GM18909 (cell line): ENCODE measurements at regions not wholly inside any gene's neighbourhood (a gene's known extent, or its start where the extent isn't known, plus 50 kb on each side); places are given as distances from the start of the nearest gene placed in this dataset.

Experiments
- ATAC-seq: cut with Tn5 transposase; IDR thresholded peaks from one replicate; pipeline ENCODE4 v1.9.1; 2021; ENCODE audit warnings: mild to moderate bottlenecking; ENCODE audit not compliant: unreplicated experiment, poor library complexity

DNA sequence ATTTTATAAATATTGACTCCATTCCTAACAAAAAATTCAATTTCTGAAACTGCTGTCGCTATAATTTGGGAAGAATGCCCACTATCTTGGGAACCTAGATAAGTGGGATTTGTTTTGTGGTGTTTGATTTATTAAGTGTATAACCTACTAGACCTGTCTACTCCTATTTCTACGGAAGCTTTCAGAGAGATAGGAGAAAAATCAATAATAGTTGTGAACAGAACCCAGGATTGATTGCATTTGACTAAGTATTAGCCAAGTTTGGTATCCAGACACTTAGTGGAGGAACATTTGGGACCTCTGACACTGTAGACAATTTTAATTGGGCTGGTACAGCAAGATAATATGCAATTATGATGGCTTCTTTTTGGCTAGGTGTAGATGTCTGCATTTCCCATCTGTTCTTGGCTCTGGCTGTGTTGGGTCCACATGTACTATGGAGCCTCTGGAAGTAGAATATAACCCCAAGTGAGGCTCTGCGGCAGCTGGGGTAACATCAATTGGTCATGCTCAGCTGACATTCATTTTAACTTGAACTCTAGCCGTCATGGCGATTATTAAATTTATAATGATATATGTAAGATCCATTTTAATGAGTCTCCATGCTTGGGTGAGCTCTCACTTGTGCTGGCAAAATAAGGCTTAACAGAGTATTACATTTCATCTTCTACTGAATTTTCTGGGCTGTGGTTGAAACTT is 111.5 kb upstream of the E2F8 start:
- ATAC-seq = no peak

DNA sequence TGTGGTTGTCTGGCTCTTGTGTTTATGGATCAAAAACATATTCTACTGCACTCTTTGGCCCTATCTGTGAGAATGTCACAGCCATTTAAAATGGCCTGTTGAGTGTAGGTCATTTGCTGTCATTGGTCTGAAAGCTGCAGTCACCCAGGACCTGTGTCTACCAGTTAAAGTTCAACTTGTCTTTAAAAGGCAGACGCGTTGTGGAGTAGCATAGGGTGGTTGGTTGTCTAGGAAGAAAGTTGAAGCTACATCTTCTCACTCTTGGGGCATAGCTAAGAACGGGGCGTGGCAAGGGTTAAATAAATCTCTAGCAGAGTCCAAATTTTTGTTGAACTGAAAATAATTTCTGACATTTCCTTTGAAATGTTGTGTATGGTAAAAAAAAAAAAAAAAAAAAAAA is 110.7 kb upstream of the E2F8 start:
- ATAC-seq = no peak

DNA sequence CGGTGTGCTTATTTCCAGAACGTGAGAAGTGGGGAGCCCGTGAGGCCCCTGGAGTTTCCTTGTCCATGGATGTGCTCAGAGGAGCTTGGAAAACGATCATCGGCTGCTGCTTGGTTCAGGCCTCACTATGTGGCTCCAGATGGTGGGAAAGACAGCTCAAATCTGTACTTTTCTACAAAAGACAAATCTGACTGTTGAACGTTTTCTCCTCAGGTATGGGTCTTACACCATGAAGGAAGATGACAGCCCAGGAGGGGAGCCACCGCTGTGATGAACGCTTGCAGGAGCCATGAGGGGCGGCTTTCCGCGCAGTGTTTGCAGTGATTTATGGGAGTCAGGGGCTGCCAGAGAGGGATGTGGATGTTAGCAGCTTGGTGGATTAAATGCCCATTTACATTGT is 109.4 kb upstream of the E2F8 start:
- ATAC-seq = no peak

DNA sequence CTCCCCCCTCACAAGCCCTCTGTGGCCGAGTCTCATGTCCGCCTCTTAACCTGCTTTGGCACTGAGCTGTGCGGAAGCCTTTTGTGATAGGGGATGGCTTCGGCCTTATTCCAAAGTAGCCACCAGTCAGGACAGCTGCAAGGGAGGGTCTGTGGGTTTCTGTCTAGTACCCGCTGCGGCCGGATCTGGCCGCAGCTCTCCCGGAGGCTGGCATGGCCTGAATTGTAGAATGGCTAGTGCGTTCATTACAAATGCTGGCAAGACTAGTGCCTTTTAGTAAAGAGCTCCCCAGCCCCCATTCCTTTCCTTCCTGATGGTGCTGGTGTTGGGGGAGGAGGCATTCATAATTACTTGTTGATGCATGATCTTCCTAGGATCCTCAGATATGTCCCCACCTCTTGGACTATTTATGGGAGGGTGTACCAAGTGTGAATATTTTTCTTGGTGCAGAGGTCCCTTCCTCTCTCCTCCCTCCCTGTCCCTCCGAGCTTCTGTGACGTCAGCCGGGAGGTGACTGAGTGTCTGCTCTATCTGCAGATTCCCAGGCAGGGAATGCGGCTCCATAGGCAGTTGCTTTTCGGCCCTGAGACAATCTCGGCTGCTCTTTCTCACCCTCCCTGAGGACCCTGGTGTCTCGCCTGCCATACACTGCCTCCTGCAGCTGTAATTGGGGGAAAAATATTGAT is 108.7 kb upstream of the E2F8 start:
- no peak for ATAC-seq

DNA sequence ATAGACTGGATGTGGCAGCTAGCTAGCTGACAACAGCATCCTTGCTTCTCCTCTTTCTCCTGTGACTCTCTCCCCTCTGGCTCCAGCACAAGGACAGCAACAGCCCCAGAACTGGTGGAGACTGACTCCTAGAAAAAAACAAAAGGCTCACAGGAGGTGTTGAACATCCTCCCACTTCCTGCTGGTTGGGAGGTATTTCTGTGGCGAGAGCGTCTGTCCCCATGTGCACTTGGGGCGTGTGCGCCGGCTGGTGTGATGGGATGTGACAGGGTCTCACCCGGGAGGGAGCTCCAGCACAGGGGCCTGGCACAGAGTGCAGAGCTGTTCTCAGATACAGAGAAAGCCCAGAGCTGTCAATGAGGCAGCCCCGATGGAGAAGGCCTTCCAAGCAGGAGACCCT is 107.2 kb upstream of the E2F8 start:
- ATAC-seq = no peak

DNA sequence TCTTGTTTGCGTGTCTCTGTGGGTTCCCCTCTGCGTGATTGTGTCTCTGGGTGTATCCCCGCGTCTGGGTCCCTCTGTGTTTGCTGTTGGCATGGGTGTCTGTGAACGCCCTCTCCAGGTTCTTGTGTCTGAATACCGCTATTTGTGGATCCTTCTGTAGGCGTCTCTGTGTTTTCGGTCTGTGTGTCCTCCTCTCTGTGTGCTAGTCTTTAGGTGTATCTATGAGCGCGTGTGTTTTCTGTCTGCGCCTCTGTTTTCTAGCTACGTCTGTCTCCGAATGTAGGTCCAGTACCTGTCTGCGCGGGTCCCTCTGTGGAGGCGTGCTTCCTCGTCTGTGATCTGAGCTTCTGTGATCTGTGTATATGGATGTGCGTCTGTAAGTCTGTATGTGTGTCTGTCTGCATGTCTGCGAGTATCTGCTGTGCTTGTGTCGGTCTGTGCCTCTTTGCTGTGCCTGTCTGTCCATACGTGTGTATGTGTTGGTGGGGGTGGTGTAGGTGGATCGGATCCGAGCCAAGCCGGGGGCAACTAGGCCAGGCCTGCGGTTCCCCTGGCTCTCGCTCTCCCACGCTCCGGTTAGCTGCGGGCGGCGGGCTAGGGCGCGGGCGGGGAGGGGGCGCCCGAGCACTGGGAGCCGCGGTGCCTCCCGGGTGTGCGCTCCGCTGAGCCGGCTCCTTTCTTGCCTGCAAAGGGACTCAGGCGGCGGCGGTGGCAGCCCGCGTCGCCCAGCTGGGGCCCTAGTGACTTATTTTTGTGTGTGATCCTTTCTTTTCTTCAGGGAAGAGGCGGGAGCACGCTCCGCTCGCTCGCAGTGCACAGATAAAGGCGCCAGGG is 105.3 kb upstream of the E2F8 start:
- peak; percentile 38 for ATAC-seq

DNA sequence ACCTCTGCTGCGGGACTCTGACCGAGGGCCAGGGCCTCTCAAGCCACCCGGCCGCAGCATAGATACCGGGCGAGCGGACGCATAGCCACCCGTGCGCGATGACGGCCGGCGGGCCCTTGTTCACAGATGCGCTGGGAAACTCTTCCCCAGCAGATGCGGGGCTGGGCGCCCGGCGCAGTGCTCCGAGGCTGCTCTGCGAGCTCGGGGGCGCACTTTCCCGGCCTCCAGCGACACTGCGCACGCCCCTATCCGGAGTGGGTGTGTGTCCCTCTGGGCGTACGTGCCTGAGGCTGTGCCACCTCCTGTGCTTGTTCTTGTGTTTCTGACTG is 104.7 kb upstream of the E2F8 start:
- ATAC-seq = peak; percentile 34

DNA sequence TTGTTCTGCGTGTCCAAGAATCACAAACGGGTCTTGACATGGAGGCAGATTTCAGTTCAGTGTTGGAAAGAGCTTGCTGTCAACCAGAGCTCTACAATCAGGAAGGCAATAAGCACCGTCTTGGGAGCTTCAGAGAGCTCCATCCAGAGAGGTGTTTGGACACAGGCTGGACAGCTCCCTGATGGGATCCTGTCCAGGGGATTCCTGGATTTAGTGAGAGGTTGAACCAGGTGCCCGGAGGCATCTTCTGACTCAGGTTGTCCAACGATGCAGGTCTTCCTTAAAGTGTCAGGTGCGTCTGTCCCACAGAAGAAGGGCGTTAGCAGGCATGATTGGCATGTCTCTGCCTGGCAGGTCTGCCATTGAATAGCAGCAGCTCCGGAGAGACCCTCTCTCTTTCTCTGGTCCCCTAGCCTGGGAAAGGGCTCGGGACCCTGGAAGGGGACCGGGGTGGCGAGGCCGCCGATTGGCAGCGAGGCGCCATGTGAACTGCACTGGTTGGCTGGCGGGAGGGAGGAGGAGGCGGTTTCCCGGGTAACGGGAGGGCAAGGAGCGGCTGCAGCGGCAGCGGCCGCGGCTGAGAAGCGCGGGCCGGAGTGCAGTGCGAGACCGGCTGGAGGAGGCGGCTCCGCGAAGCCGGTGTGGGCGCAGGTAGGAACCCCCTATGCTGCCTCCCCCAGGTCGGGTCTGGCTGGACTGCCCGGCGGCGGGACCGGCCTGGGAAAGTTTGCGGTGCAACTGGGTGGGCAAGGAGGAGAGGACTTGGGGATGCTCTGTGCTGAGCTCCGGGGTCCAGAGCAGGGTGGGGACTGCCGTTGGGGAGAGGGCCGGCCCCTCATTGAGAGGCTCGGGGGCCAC is 104.1 kb upstream of the E2F8 start:
- ATAC-seq = peak; percentile 47

DNA sequence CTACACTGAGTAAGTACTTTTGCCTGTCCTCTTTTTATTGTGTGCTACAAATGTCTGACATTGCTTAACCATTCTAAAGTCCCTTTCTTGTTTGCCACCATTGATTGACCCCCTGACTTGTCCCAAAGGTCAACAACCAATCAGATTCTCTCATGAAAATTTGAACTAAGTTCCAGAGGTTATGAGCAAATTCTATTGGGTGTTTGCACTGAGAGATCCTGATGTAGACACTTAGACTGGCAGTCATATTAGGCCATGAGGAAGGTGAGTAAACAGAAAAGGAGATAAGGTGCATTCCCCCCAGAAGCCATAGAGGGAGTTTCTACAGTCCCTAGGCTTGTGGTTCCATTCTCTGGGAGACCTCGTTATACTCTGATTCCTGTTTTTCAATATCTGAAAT is 101.3 kb upstream of the E2F8 start:
- no peak for ATAC-seq

DNA sequence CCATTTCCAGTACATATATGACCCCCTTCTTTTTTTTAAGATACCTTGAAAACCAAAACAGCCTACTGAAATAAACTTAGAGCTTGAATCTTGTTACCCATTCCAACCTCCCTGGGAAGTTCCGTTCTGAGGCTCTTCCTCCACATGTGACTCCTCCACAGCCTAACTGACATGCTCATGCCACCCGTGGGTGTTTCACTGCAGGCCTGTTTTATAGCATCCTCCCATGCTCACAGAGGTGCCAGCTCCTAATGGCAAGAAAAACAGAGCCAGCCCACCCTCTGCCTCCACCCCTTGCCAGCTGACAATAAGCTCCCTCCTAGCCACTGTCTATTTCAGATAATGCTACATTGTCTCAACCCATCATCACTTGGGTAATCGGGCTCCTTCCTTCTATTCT is 97.6 kb upstream of the E2F8 start:
- no peak for ATAC-seq

DNA sequence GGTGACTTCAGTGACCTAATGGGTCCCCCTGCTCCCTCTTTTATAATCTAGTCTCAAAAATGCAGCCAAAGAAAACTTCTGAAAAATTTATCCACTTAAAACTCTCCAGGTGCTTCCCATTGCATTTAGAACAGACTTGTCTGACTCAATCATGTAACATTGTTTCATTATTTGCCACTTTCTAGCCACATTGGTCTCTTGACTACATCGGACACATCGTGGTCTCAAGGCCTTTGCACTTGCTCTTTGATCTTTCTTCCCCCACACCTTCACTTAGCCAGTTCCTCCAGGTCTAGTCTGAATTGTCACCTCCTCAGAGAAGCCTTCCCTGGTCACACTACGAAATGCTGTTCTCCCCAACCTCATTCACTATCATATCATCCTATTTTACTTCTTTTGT is 97.0 kb upstream of the E2F8 start:
- ATAC-seq = no peak

DNA sequence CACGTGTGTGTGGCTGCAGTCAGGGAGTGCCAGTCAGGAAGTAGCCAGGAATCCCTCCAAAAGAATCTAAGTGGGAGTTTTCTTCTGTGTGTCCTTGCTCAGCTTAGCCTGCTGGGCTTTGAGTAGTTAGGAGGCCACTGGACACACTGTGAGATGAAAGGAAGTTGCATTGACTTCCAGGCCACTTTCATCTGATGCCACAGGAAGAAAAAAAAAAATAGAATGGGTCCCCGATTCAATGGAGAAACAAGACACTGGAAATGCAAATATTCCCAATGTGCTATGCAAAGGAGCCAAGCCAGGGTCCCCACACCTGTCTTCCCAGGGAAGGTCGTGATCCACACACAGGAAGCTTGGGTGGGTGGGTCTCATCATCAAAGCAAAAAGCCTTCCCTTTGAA is 95.6 kb upstream of the E2F8 start:
- no peak for ATAC-seq

DNA sequence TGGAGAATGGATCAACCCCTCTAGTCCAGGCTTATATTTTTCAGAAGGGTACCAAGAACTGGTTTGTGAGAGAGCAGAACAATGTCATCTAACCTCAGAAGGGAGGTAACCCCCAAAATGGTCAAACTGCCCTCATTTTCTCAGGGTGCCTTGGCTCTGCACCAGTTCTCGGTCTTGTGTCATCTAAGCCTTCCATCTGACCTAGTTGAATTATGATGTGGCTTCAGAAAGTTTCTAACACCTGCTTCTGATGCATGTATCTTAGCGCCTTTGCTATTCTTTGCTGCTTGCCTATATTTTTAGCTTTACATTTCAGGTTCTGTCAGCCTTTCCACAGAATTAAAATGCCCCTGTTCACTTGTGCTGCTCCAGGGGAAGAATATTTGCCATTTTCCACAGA is 91.7 kb upstream of the E2F8 start:
- peak; percentile 82 for ATAC-seq

DNA sequence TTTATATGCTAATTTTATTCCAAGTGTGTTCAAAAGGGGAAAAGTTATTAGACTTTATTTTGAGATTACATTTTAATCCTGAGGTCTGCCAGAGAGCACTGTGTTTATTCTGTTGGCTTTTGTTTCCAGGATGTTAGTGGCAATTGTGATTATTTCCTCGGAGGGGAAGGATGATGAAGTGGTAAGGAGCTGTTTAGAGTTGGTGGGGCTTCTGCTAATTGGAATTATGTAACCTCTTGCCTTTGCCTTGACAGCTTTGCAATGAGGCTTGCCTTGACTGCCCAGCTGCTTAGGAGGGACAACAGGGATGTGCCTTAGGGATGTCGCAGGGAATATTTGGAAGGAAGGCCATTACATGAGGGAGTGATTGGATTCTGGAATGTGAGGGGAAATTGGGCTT is 89.7 kb upstream of the E2F8 start:
- ATAC-seq = no peak

DNA sequence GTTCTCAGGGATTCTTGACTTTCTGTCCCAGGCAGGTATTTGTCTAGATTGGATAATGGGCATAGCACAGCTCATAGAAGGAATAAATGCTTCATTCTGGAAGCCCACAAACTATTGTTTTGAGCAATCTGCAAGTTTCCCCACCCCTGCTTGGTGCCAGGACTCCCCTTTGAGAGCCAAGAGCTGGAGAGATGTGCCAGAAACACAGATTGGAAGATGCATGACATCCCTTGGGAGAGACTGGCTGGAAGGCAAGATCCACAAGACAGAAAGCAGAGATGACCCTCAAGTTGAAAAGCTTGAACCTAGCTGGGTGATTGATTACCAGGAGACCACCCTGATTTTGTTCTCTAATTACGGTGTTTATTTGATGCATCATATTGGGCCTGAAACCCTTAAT is 89.2 kb upstream of the E2F8 start:
- ATAC-seq = no peak

DNA sequence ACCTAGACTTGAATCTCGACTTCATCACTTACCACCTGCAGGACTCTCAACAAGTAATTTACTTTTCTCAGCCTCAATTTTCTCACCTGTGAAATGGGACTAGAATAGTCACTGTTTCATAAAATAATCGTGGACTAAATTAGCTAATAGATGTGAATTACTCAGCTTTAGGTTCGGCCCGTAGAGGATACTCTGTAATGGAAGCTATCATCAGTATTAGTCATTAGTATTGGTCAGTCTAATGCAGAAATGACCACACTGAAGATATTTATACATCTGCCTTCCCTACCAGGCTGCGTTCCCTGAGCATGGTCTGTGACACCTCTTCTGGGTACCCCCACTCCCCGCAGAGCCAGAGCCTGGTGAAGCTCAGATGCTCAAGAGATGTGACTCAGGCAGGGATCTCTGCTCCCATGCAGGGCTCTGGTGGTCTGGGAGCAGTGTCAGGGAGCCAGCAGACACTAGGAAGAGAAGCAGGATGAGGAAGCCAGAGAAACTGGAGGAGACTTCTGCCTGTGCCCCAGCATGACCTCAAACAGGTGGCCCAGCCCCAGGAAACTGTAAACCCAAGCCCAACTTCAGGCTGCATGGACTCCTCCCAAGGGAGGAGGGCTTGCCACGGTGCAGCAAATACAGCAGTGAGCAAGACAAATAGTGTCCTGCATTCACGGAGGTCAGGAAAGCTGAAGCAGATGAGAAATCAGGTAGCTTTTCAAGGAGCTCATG is 88.0 kb upstream of the E2F8 start:
- no peak for ATAC-seq

DNA sequence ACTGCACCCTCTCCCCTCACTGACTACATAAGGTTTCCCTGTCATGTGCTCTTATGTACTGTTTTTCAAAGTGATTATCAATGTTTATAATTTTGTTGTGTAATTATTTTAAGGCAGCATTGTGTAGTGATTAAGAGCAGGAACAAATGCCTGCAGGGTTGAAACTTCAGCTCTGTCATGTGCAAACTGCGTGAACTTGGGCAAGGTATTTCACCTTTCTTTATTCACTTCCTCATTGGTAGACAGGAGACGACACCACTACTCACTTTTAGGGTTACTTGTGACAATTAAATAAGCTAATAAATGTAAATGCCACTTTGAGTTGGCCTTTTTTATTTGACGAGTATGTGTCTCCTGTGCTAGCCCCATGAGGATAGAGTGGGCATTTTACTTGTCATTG is 86.5 kb upstream of the E2F8 start:
- ATAC-seq = no peak

DNA sequence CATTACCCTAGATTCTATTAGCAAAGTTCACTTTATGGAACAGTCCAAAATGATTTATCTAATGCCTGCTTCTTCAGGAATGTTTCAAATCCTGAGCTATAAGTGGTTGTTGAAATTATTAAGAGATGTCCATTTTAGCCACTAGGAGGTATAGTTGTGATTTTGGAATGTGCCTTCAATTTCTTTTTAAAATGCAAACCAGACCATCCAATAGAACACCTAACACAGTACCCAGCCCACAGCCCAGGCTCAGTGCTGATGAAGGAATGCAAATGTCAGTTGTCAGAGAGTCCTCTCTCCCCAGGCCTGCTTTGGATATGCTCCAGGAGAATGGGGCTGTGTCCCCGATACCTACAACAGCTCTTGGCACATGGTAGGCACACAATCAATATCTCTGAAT is 85.8 kb upstream of the E2F8 start:
- ATAC-seq = no peak

DNA sequence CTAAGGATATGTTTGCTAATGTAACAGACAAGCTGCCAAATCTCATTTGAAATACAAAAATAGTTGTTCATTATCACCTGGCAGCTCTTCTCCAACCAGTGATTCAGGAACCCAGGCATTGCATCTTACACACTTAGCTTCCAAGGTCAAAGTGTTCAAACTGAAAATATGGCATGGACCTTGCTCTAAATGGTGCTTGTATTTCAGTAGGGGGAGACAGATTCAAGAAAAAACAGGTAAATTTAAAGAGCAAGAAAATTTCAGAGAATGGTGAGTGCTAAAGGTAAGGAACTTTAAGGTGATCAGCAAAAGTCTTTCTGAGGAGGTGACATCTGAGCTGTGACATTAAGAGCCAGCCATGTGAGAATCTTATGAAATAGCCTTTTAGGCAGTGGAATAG is 82.8 kb upstream of the E2F8 start:
- no peak for ATAC-seq

DNA sequence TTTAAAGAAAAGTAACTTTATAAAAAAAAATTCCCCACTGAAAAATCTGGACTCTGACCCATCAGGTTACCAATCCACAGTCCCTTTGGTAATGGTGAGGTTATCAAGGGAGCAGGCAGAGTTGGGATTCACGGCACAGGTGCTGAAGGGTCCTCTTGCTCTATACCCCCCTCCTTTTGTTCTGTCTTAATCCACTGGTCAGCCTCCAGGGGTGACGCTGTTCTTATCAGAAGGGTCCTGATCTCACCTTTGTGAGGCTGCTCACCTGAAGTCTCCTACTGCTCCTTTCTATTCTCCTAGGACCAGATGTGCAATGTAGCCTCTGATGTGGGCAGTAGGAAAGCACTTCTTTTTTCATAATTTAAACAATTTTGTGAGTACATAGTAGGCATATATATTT is 80.6 kb upstream of the E2F8 start:
- no peak for ATAC-seq
